Mammary epithelial cell (primary cell): ENCODE measurements at regions not wholly inside any gene's neighbourhood (a gene's known extent, or its start where the extent isn't known, plus 50 kb on each side); places are given as distances from the start of the nearest gene placed in this dataset.

Source experiments
- EZH2 ChIP-seq: IDR thresholded peaks from 2 replicates; pipeline ENCODE4 v1.6.1; 2012; ENCODE audit warnings: low read length, inconsistent platforms, borderline replicate concordance
- TF ChIP-seq, protein P1 (sequence below), 2 donors: IDR thresholded peaks in 1 of 2; conservative IDR thresholded peaks in 1 of 2; 2 replicates each; pipeline ENCODE4 v1.5.1; 2011 to 2012; ENCODE audit warnings: inconsistent platforms in 2 of 2, low read length in 2 of 2, mild to moderate bottlenecking in 2 of 2, control low read depth in 1 of 2, low read depth in 1 of 2; ENCODE audit not compliant: insufficient read depth in 1 of 2; ENCODE audit errors: extremely low read depth in 1 of 2

DNA sequence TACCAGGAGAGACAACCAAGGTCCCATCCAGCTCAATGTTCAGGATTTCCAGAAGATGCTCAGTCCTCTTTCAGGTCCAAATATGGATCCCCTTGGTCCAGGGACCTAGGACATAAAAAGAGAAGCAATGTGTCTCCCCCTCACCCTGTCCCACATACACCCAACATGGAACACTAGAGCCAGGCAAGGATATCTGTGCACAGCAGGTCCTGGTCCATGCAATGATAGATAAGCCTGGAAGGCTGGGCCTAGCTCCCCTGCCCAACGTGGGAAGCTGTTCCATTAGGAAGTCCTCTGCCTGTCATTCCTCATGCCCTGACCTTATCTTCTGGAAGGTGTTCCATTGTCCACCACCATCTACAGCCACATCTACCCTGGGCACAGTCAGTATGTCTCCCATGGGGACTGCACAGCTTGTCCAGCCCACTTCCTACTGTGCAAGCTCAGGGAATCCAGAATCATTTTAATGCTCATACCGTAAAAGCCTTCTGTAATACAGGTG lies 1434.8 kb downstream of the TBC1D22A start:
- TF ChIP-seq, protein P1, sequence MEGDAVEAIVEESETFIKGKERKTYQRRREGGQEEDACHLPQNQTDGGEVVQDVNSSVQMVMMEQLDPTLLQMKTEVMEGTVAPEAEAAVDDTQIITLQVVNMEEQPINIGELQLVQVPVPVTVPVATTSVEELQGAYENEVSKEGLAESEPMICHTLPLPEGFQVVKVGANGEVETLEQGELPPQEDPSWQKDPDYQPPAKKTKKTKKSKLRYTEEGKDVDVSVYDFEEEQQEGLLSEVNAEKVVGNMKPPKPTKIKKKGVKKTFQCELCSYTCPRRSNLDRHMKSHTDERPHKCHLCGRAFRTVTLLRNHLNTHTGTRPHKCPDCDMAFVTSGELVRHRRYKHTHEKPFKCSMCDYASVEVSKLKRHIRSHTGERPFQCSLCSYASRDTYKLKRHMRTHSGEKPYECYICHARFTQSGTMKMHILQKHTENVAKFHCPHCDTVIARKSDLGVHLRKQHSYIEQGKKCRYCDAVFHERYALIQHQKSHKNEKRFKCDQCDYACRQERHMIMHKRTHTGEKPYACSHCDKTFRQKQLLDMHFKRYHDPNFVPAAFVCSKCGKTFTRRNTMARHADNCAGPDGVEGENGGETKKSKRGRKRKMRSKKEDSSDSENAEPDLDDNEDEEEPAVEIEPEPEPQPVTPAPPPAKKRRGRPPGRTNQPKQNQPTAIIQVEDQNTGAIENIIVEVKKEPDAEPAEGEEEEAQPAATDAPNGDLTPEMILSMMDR (conservative IDR thresholded peaks at IDR 0.05 in 1 of 2, IDR thresholded peaks at IDR 0.05 in 1 of 2; ENCODE audit: extremely low read depth in 1 of 2, insufficient read depth in 1 of 2, low read depth in 1 of 2, low read length in 2 of 2), result no peak
- TF ChIP-seq EZH2, result no peak
